Thymus (tissue), 11 donors: ENCODE measurements at regions not wholly inside any gene's neighbourhood (a gene's known extent, or its start where the extent isn't known, plus 50 kb on each side); places are given as distances from the start of the nearest gene placed in this dataset.

Source experiments
- DNase-seq, 9 donors: peaks; one replicate each; pipeline ENCODE4 v3.0.0-alpha.2; 2013; ENCODE audit warnings: low spot score in 9 of 9, low read depth in 6 of 9, missing footprints in 1 of 9
- H3K27ac ChIP-seq, 2 donors: one replicate each; pipeline ENCODE4 v1.5.1; 2013; ENCODE audit warnings: control low read depth in 1 of 2, low read depth in 1 of 2, low read length in 1 of 2, mild to moderate bottlenecking in 1 of 2, moderate library complexity in 1 of 2
- H3K27me3 ChIP-seq, 2 donors: one replicate each; pipeline ENCODE4 v1.5.1; 2013; ENCODE audit warnings: low read length in 1 of 2; ENCODE audit not compliant: control insufficient read depth in 2 of 2, insufficient read depth in 1 of 2
- H3K36me3 ChIP-seq, 2 donors: one replicate each; pipeline ENCODE4 v1.5.1; 2013; ENCODE audit warnings: low read length in 1 of 2, mild to moderate bottlenecking in 1 of 2, moderate library complexity in 1 of 2; ENCODE audit not compliant: control insufficient read depth in 2 of 2, insufficient read depth in 2 of 2
- H3K4me1 ChIP-seq, 2 donors: one replicate each; pipeline ENCODE4 v1.5.1; 2013; ENCODE audit warnings: low read length in 2 of 2; ENCODE audit not compliant: control insufficient read depth in 2 of 2, insufficient read depth in 2 of 2
- H3K4me3 ChIP-seq, 2 donors: one replicate each; pipeline ENCODE4 v1.5.1; 2013; ENCODE audit warnings: low read length in 2 of 2, control low read depth in 1 of 2, mild to moderate bottlenecking in 1 of 2
- H3K9me3 ChIP-seq, 2 donors: one replicate each; pipeline ENCODE4 v1.5.1; 2013; ENCODE audit warnings: low read length in 1 of 2, mild to moderate bottlenecking in 1 of 2; ENCODE audit not compliant: control insufficient read depth in 2 of 2, insufficient read depth in 1 of 2
- WGBS: extraction: QIAGEN DNeasy Blood & Tissue Kit; methylation state at CpG from one replicate; pipeline ENCODE4 v1.1.7; 2013; 5-methylcytosine and 5-hydroxymethylcytosine counted together
- donor health status: healthy.

DNA sequence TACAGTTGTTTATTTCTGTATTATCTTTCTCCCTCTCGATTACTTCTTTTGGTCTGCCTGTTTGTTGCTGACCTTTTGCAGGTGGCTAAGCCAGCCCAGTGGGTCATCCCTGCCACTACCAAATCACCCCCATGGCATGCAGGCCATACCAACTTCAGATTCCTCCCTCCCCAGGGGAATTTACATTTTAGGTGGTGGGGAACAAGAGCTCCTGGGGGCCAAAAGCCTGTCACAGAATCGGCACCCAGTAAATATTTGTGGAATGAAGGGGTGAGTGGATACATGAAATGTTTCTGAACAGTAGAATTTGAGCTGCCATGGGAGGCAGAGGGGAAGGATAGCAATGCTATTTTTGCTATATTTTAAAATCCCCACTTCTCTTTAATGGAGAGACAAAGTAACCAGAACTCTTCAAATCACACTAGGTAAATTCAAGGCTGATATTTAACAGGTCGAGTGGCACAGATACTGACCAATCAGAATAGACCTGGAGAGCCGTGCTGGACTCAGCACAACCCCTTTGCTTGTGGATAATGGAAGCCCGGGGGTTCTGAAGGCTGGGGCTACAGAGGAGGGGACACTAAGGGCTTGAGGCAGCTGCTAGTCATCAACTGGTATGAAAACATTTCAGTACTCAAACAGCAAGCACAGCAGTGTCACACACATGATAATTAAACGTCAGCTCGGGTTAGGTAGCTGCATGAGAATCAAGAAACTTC is 54.3 kb upstream of the SMAD3 start:
- no peak overlapping the region for H3K4me3 ChIP-seq
- no peaks in the 10 kb centered on the region for H3K36me3 ChIP-seq
- H3K4me1 ChIP-seq, result peaks cover 0 to 5% of the 10 kb centered on the region in 2 donors
- 96% methylated on average over 7 of the region's 7 CpGs for WGBS
- no peaks in the 10 kb centered on the region for H3K27me3 ChIP-seq
- no peak for DNase-seq
- H3K27ac ChIP-seq, result no peak overlapping the region
- H3K9me3 ChIP-seq, result no peaks in the 10 kb centered on the region

GRCh38 chr15:67011617-67012005 is 53.8 kb upstream of the SMAD3 start:
- H3K9me3 ChIP-seq, result no peaks in the 10 kb centered on the region
- DNase-seq, result no peak
- H3K27me3 ChIP-seq, result no peaks in the 10 kb centered on the region
- no peak overlapping the region for H3K27ac ChIP-seq
- peaks cover 0 to 5% of the 10 kb centered on the region in 2 donors for H3K4me1 ChIP-seq
- H3K36me3 ChIP-seq, result no peaks in the 10 kb centered on the region
- WGBS, result 98% methylated on average over 6 of the region's 6 CpGs
- no peak overlapping the region for H3K4me3 ChIP-seq

DNA sequence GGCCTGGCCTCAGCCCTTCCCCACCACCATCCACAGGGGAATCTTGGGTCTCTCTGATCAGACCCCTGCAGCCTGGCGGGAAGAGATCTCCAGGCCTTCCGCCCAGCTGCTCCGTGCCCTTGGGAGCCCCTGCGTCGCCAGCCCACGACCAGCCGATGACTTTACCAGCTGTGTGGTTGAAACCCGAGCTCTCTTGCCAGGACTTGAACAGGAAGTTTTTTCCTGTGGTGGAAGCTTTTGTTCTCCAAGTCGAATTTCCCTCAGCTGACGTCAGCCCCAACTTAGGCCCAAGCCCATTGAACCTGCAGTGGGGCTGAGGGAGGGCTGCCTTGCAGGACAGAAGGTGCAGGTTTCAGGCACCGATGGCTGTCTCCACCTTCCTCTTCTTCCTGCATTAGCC is 51.7 kb upstream of the SMAD3 start:
- Histone ChIP-seq H3K36me3 (no peaks in the 10 kb centered on the region), H3K4me1 (peaks cover 0 to 7% of the 10 kb centered on the region in 2 donors), H3K27me3 (no peaks in the 10 kb centered on the region), H3K27ac (no peak overlapping the region), H3K9me3 (no peaks in the 10 kb centered on the region), H3K4me3 (no peak overlapping the region)
- 60% methylated on average over 11 of the region's 11 CpGs for WGBS
- DNase-seq, result no peak
